Activated T-cell treated with anti-CD3 and anti-CD28 coated beads, Interleukin-2, amount 50 U/mL, for 4 hours (primary cell): ENCODE measurements at regions not wholly inside any gene's neighbourhood (a gene's known extent, or its start where the extent isn't known, plus 50 kb on each side); places are given as distances from the start of the nearest gene placed in this dataset.

Experiments used
- ATAC-seq, 2 donors: fragments of 200-7000 bp; cut with Tn5 transposase; one replicate each; pipeline ENCODE4 v1.10.0; 2021
- DNase-seq: peaks from one replicate; pipeline ENCODE4 v3.0.0-alpha.2; 2020
- H3K27me3 Mint-ChIP-seq: one replicate; pipeline ENCODE4 v1.8.0; 2021; ENCODE audit warnings: low read depth, mixed read lengths
- H3K36me3 Mint-ChIP-seq: one replicate; pipeline ENCODE4 v1.8.0; 2022; ENCODE audit warnings: mixed read lengths; ENCODE audit not compliant: insufficient read depth
- H3K4me1 Mint-ChIP-seq: one replicate; pipeline ENCODE4 v1.8.0; 2021; ENCODE audit warnings: low read depth, mixed read lengths
- H3K4me3 Mint-ChIP-seq: one replicate; pipeline ENCODE4 v1.8.0; 2021; ENCODE audit warnings: mild to moderate bottlenecking, moderate library complexity, mixed read lengths
- H3K9me3 Mint-ChIP-seq: one replicate; pipeline ENCODE4 v1.8.0; 2021; ENCODE audit warnings: mixed read lengths

DNA sequence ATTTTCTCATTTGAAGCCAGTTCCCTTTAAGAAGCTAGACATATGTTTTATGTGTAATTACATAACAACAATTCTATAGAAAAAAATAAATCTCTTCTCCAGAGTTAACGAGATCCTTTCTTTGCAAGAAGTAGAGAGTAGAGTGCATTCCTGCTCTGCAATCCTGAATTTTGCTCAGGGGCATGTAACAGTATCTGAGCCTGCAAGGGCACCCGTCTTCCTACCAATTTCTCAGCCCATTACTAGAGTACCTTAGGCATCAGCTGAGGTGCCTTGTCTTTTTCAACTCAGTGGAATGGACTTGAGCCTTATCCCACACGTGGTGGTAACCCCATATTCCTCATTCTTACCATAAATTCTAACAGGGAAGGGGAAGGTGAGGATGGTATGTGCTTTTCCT is 205.9 kb downstream of the IKZF2 start:
- H3K9me3 Mint-ChIP-seq: no peaks in the 10 kb centered on the region
- H3K4me1 Mint-ChIP-seq: no peaks in the 10 kb centered on the region
- no peak overlapping the region for H3K4me3 Mint-ChIP-seq
- no peaks in the 10 kb centered on the region for H3K27me3 Mint-ChIP-seq
- ATAC-seq (no peak), DNase-seq (no peak)
- H3K36me3 Mint-ChIP-seq: no peaks in the 10 kb centered on the region

DNA sequence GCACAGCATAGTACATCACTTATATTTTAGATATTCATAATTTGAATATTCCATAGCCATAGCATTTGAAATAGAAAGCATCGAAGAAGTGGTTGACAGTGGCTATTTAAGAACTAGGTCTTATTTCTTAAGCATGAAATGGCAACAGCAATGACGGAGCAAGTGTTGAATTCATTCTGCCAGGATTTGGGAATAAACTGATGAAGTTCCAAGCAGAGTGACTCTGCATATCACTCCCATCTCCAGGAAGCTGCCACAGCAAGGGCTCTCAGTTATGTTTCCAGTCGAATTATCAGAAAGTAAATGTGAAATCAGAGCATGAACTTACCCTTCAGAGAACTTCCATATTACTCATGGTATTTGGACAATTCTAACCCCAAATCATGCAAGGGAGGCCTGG is 208.1 kb downstream of the IKZF2 start:
- H3K9me3 Mint-ChIP-seq: peaks cover 1% of the 10 kb centered on the region
- DNase-seq (no peak), ATAC-seq (no peak)
- no peak overlapping the region for H3K4me3 Mint-ChIP-seq
- H3K4me1 Mint-ChIP-seq: no peaks in the 10 kb centered on the region
- no peaks in the 10 kb centered on the region for H3K36me3 Mint-ChIP-seq
- H3K27me3 Mint-ChIP-seq: no peaks in the 10 kb centered on the region

DNA sequence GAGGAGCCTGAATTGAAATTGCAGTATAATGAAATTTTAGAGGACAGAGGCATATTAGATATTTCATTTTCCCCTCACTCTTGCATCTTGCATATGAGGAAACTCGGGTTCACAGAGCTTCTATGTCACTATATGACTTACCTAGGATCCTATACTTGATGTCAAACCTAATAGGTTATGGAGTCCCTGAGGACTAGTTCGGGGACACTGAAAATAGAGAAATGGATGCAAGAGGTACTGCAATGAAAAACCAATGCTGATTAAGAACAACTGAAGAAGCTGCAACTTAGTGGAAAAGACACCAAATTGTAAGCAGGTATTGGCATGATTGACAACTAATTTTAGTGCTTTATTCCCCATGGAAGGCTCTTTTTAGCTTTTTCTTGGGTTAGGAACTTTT is 210.1 kb downstream of the IKZF2 start:
- H3K27me3 Mint-ChIP-seq: no peaks in the 10 kb centered on the region
- H3K36me3 Mint-ChIP-seq: no peaks in the 10 kb centered on the region
- ATAC-seq (no peak), DNase-seq (no peak)
- no peaks in the 10 kb centered on the region for H3K4me1 Mint-ChIP-seq
- peaks cover 4% of the 10 kb centered on the region for H3K9me3 Mint-ChIP-seq
- H3K4me3 Mint-ChIP-seq: no peak overlapping the region

- H3K4me1 Mint-ChIP-seq: no peaks in the 10 kb centered on the region
- no peak overlapping the region for H3K4me3 Mint-ChIP-seq
- DNase-seq: no peak
- H3K9me3 Mint-ChIP-seq: peaks cover 4% of the 10 kb centered on the region
- no peaks in the 10 kb centered on the region for H3K27me3 Mint-ChIP-seq
- no peaks in the 10 kb centered on the region for H3K36me3 Mint-ChIP-seq
- ATAC-seq: no peak
These were observed 210.6 kb downstream of the IKZF2 start for GRCh38 chr2:212940816-212941215.

GRCh38 chr2:212939777-212940531 is 211.5 kb downstream of the IKZF2 start:
- Mint-ChIP-seq H3K4me3 (no peak overlapping the region), H3K36me3 (no peaks in the 10 kb centered on the region), H3K4me1 (no peaks in the 10 kb centered on the region), H3K27me3 (no peaks in the 10 kb centered on the region), H3K9me3 (peaks cover 4% of the 10 kb centered on the region)
- ATAC-seq (no peak), DNase-seq (no peak)

- DNase-seq (no peak), ATAC-seq (no peak)
- Mint-ChIP-seq H3K4me1 (no peaks in the 10 kb centered on the region), H3K4me3 (no peak overlapping the region), H3K27me3 (no peaks in the 10 kb centered on the region), H3K36me3 (no peaks in the 10 kb centered on the region), H3K9me3 (peaks cover 4% of the 10 kb centered on the region)
These were observed 213.1 kb downstream of the IKZF2 start for GRCh38 chr2:212938144-212938793.

- no peak for DNase-seq
- Mint-ChIP-seq H3K4me1 (no peaks in the 10 kb centered on the region), H3K4me3 (no peak overlapping the region), H3K36me3 (no peaks in the 10 kb centered on the region), H3K27me3 (no peaks in the 10 kb centered on the region), H3K9me3 (peaks cover 4% of the 10 kb centered on the region)
- ATAC-seq: no peak
These were observed 214.8 kb downstream of the IKZF2 start for GRCh38 chr2:212936572-212936971.

- DNase-seq (no peak), ATAC-seq (no peak)
- no peaks in the 10 kb centered on the region for H3K27me3 Mint-ChIP-seq
- peaks cover 4% of the 10 kb centered on the region for H3K9me3 Mint-ChIP-seq
- no peaks in the 10 kb centered on the region for H3K36me3 Mint-ChIP-seq
- H3K4me1 Mint-ChIP-seq: no peaks in the 10 kb centered on the region
- H3K4me3 Mint-ChIP-seq: no peak overlapping the region
These were observed 215.7 kb downstream of the IKZF2 start for GRCh38 chr2:212935752-212936151.

- H3K4me3 Mint-ChIP-seq: no peak overlapping the region
- peaks cover 3% of the 10 kb centered on the region for H3K4me1 Mint-ChIP-seq
- no peaks in the 10 kb centered on the region for H3K27me3 Mint-ChIP-seq
- no peaks in the 10 kb centered on the region for H3K36me3 Mint-ChIP-seq
- DNase-seq: no peak
- no peaks in the 10 kb centered on the region for H3K9me3 Mint-ChIP-seq
- no peak for ATAC-seq
These were observed 220.1 kb downstream of the IKZF2 start for GRCh38 chr2:212931271-212931670.

DNA sequence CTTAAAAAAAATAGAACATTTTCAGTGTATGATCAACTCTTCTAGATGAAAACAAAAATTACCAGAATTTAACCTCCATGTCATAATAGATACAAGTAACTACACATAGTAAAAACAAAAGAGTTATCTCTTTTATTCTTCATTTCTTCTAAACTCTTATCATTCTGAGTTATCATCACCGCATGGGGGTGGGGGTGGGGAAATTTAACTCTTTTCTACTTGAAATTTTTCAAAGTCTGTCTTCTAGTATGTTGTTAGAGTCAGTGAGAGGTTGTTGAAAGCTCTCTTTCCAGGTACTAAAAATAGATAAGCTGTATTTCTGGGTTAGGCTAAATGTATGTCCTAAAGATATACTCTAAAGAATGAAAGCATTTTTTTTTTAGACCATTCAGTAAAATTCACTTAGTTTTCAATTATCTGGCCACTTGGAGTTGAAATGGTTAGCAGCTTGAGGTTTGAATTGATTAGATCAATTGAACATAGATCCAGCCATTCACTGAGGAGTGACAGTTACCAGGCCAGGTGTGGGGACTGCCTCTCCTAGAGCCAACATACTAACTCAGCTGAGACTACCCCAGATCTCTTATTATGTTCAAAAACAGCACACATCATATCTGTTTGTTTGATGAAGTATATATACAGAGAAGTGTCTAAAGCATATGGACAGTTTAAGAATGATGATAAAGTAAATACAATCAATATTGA is 220.7 kb downstream of the IKZF2 start:
- peaks cover 3% of the 10 kb centered on the region for H3K4me1 Mint-ChIP-seq
- ATAC-seq (peak in 1 of 2 donors; percentile 29), DNase-seq (no peak)
- H3K4me3 Mint-ChIP-seq: no peak overlapping the region
- H3K9me3 Mint-ChIP-seq: no peaks in the 10 kb centered on the region
- no peaks in the 10 kb centered on the region for H3K36me3 Mint-ChIP-seq
- no peaks in the 10 kb centered on the region for H3K27me3 Mint-ChIP-seq

- Mint-ChIP-seq H3K4me3 (no peak overlapping the region), H3K27me3 (no peaks in the 10 kb centered on the region), H3K9me3 (no peaks in the 10 kb centered on the region), H3K4me1 (peaks cover 3% of the 10 kb centered on the region), H3K36me3 (no peaks in the 10 kb centered on the region)
- ATAC-seq (no peak), DNase-seq (no peak)
These were observed 221.4 kb downstream of the IKZF2 start for GRCh38 chr2:212929971-212930370.

DNA sequence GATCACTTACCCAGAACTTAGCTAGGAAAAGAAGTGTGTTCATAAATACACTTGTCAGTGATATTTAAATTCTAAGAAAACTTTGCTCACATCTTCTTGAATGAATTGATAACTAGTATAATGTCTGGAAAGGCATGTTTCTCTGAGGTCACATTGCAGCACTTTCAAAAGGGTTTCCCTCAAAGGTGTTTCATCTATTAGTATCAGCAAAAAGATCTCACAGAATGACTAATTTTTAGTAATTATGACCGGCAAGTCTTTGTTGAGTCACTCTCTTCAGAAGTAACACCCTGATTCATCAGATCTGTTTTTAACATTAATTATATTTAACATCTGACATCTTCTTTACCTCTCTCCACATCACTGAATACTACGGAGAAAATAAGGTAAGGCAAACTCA is 222.3 kb downstream of the IKZF2 start:
- no peak overlapping the region for H3K4me3 Mint-ChIP-seq
- ATAC-seq: peak; percentile 68 to 73
- H3K4me1 Mint-ChIP-seq: peaks cover 3% of the 10 kb centered on the region
- H3K9me3 Mint-ChIP-seq: no peaks in the 10 kb centered on the region
- no peaks in the 10 kb centered on the region for H3K36me3 Mint-ChIP-seq
- no peaks in the 10 kb centered on the region for H3K27me3 Mint-ChIP-seq
- DNase-seq: no peak

DNA sequence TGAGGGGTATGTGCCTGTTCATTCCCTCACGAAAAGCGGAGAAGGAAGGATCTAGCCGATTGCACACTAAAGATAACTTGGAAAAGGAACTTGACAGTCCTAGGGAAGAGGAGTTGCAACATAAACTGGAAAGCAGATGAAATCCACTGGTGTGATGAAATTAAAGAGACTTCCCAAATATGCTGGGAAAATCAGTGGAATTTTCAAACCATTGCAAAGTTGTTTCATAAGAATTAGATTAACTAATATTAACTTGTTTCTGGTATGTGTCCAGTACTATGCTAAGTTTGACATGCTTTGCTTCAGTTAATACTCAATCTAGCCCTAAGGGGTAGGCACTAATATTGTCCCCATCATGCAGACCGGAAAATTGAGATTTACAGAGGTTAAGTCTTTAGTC is 222.7 kb downstream of the IKZF2 start:
- Mint-ChIP-seq H3K27me3 (no peaks in the 10 kb centered on the region), H3K4me3 (no peak overlapping the region), H3K4me1 (peaks cover 3% of the 10 kb centered on the region), H3K36me3 (no peaks in the 10 kb centered on the region), H3K9me3 (no peaks in the 10 kb centered on the region)
- no peak for DNase-seq
- no peak for ATAC-seq

DNA sequence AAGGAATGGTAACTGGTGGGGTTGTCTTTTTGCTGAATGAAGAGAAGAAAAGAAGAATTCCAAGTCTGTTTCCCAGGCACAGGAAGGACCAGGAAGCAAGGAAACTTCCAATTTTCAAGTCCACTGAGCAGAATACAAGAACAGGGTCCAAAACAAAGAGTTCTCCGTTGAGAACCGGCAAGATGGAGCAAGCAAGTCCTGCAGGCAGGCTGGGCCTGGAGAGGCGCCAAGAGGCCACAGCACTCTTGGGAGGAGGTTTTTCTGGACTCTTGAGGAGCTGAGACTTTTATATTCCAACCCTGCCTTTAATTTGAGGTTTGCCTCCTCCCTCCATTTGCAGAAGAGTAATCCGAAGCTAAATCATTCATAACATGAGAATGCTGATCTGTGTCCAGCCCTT is 224.5 kb downstream of the IKZF2 start:
- Mint-ChIP-seq H3K27me3 (no peaks in the 10 kb centered on the region), H3K4me1 (peaks cover 3% of the 10 kb centered on the region), H3K4me3 (no peak overlapping the region), H3K9me3 (no peaks in the 10 kb centered on the region), H3K36me3 (no peaks in the 10 kb centered on the region)
- no peak for DNase-seq
- ATAC-seq: no peak

DNA sequence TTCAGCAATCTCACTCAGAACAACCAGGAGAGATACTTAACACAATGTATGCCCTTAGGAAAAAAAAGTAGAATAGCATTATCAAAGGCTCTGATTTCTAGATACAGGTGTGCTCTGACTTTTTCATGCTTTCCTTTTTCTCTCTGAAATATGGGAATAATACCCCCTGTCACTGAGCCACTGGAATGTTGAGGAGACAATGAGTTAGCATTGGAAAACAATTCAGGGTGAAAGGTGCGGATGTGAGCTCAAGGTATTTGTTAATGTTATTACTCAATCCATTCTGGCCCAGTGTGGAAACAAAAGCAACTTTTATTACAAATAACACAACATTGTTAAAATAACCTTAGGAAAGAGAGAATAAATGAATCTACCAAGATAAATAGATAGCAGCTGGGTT is 228.0 kb downstream of the IKZF2 start:
- Mint-ChIP-seq H3K36me3 (no peaks in the 10 kb centered on the region), H3K4me1 (no peaks in the 10 kb centered on the region), H3K9me3 (peaks cover 4% of the 10 kb centered on the region), H3K27me3 (peaks cover 3% of the 10 kb centered on the region), H3K4me3 (no peak overlapping the region)
- no peak for DNase-seq
- ATAC-seq: no peak
